Smooth muscle cell of the brain vasculature (primary cell): ENCODE measurements at regions not wholly inside any gene's neighbourhood (a gene's known extent, or its start where the extent isn't known, plus 50 kb on each side); places are given as distances from the start of the nearest gene placed in this dataset.

Experiments used
- DNase-seq: peaks from one replicate; pipeline ENCODE4 v3.0.0-alpha.2; 2012; ENCODE audit warnings: low read depth, low spot score

DNA sequence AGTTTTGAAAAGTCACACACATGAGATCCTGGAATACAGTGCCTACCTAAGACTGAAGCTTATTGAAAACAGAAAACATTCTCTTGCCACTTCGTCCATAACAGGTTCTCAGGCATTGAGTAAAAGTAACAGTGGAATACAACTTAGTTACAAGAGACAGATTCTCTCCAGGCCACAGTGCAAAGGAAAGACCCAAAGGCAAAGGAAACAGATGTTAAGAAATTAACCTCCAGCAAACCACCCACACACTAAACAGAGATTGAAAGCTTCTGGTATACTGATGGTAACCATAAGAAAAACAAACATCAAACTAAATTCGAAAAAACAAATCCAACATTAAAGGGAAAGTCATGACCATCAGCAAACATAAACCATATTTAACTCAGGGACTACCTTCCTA is 914.7 kb downstream of the SLITRK5 start:
- no peak for DNase-seq

GRCh38 chr13:88586263-88586662 is 915.1 kb downstream of the SLITRK5 start:
- no peak for DNase-seq

GRCh38 chr13:88590574-88590973 is 919.4 kb downstream of the SLITRK5 start:
- no peak for DNase-seq

GRCh38 chr13:88592105-88592504 is 920.9 kb downstream of the SLITRK5 start:
- no peak for DNase-seq

DNA sequence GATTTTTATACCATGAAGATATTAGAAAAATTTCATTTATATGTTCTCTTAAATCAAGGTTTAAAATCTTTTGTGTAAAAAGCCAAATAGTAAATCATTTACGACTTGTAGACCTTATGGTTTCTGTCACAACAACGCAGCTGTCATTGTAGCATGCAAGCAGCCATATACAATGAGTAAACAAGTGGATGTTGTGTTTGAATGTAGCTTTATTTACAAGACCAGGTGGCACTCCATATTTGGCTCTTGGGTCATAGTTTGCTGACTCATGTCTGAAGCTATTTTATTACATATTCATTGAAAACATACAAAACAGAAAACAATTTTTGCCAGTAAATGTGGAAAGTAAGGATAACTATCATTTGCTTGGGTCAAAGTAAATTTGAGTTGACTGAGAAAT is 930.8 kb downstream of the SLITRK5 start:
- no peak for DNase-seq

- DNase-seq: no peak
Measured at GRCh38 chr13:88602786-88603777, 931.9 kb downstream of the SLITRK5 start.

DNA sequence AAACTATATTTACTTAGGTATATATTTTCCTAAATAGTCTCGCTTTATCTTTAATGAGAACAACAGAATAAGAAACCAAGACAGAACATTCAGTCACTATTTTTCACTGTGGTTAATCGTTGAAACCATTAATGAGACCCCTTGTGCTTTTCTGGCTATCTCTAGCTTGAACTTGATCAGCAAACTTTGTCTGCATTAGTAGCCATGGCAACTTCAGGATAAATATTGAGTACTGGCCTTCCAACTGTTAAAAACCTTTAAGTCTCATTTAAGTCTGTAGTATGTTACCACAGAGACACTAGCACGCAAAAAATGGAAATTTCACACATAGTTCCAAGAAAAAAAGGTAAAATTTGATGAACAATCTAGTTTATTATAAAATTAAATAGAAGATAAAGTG is 946.0 kb downstream of the SLITRK5 start:
- no peak for DNase-seq

GRCh38 chr13:88622362-88622973 is 951.3 kb downstream of the SLITRK5 start:
- DNase-seq: no peak

DNA sequence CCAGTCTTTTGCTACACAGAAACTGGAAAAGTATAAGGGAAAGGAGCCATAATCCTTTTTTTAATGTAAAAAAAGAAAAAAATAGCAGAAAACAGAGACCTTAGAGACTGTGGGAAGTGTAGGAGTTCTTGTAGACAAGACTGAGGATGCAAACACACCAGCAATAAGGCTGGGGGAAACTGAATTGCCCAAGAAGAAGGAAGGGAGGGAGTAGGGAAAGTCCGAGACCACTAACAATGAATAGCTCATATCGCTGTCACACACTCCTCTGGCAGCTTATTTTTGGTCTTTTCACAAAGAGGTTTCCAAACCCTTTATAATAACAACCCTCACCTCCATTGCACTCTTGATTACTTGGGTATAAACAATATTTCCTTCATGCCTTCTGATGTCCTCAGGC is 952.0 kb downstream of the SLITRK5 start:
- no peak for DNase-seq

DNA sequence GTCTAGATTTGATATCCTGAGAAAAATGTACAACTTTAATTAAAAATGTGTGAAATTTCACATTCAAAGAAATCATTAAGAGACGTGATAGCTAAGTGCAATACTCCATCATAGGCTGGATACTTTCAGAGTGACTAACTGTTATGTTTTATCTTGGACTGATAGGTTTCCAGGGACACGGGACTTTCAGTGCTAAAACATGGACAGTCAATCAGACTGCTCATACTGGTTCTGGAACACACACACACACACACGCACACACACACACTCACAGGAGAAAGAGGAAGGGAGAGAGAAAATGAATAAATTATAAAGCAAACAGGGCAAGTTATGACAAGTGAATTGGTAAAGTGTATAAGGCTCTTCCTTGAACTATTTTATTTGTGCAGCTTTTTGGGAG is 955.9 kb downstream of the SLITRK5 start:
- no peak for DNase-seq

- no peak for DNase-seq
Measured at GRCh38 chr13:88628882-88629281, 957.7 kb downstream of the SLITRK5 start.

- DNase-seq: no peak
Measured at GRCh38 chr13:88637935-88638334, 966.8 kb downstream of the SLITRK5 start.

- DNase-seq: no peak
Measured at GRCh38 chr13:88643233-88643632, 972.1 kb downstream of the SLITRK5 start.

GRCh38 chr13:88648598-88649373 is 977.6 kb downstream of the SLITRK5 start:
- no peak for DNase-seq

DNA sequence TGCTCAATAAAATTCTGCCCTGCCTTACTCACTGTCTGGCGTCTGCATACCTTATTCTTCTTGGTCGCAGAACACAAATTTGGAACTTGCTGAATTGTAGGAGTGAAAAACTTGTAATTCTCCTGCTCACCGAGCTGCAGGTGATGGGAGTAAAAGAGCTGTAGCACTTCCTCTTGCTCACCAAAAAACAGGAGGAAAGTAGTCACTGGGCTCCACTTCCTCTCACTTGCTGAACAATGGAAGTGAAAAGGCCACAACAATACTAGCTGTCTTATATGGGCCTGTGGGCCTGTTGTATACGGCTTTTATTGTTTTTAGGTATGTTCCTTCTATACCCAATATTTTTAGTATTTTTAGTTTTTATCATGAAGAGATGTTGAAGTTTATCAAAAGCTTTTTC is 978.7 kb downstream of the SLITRK5 start:
- DNase-seq: no peak

DNA sequence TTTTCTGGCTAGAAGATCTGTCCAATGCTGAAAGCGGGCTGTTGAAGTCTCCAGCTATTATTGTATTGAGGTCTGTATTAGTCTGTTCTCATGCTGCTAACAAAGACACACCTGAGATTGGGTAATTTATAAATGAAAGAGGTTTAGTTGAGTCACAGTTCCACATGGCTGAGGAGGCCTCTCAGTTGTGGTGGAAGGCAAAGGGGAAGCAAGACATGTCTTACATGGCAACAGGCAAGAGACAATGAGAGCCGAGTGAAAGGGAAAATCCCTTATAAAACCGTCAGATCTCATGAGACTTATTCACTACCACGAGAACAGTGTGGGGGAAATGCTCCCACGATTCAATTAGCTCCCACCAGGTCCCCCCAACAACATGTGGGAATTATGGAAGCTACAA is 980.4 kb downstream of the SLITRK5 start:
- no peak for DNase-seq

- DNase-seq: no peak
Measured at GRCh38 chr13:88656751-88657150, 985.6 kb downstream of the SLITRK5 start.

GRCh38 chr13:88670509-88670908 is 999.3 kb downstream of the SLITRK5 start:
- no peak for DNase-seq

DNA sequence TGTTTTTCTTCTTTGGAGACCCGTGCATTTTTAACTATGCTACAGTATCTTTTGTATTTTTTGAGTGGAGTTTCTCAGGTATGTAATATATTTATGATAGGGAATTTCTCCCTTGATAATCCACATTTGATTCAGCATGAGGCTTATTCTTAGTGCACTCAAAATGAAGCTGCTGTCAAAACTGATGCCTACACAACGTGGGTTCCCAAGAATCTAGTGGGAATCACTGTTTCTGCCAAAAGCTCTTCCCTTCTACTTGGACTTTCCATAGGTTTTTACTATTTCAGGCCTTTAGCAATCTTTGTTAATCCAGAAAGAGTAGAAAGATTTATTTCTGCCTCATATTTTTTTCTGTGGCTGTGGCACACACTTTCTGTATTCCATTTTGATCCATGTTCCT is 1003.7 kb downstream of the SLITRK5 start:
- no peak for DNase-seq

GRCh38 chr13:88675347-88675996 is 1004.3 kb downstream of the SLITRK5 start:
- no peak for DNase-seq

GRCh38 chr13:88676016-88676415 is 1004.8 kb downstream of the SLITRK5 start:
- no peak for DNase-seq

DNA sequence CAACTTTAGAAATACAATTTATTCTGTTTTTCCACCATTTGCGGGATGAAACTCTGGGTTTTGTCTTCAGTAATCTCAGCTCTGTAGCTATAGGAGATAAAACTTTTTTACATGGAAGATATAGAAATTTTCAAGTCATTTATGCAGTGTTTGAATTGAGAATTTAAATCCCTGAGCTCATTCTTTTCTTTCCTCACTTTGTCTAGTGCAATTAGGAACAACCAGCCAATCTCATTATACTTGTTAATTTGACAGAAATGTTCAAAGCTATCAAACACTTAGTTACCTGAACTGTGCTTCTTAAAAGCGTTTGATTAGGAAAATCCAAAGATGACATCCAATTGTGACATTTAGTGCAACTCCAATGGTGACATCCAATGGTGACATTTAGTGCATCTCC is 1014.3 kb downstream of the SLITRK5 start:
- DNase-seq: no peak
